HG02885 (cell line): ENCODE measurements at regions not wholly inside any gene's neighbourhood (a gene's known extent, or its start where the extent isn't known, plus 50 kb on each side); places are given as distances from the start of the nearest gene placed in this dataset.

Source experiments
- ATAC-seq: cut with Tn5 transposase; IDR thresholded peaks from one replicate; pipeline ENCODE4 v1.9.1; 2021; ENCODE audit warnings: mild to moderate bottlenecking; ENCODE audit not compliant: unreplicated experiment, poor library complexity

DNA sequence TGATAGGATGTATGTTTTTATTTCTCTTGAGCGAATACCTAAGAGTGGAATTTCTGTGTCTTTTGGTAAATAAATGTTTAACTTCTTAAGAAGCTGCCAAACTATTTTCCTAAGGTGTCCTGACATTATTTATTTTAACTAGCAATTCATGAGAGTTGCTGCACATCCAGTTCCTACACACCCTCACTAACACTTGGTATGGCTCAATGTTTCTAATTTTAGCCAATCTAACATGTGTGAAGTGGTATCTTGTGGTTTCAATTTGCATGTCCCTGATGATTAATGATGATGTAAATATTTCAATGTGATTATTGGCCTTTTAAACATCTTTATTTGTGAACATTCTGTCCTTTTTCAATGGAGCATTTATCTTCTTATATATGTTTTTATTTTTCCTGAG, 2095.5 kb upstream of the C9orf72 start:
- no peak for ATAC-seq

DNA sequence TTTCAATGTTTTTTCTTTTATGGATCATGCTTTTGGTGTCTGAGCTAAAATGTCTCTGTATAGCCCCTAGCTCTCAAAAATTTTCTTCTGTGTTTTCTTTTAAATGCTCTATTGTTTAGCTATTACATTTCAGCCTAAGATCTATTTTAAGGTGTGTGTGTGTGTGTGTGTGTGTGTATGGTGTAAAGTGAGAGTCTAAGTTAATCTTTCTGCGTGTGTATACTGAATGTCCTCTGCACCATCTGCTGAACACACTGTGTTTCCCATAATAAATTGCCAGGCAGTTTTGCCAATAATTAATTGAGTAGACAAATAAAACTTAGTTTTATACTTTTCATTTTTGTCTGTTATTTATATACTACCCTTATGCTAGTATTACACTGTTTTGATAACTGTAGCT, 2096.3 kb upstream of the C9orf72 start:
- no peak for ATAC-seq

DNA sequence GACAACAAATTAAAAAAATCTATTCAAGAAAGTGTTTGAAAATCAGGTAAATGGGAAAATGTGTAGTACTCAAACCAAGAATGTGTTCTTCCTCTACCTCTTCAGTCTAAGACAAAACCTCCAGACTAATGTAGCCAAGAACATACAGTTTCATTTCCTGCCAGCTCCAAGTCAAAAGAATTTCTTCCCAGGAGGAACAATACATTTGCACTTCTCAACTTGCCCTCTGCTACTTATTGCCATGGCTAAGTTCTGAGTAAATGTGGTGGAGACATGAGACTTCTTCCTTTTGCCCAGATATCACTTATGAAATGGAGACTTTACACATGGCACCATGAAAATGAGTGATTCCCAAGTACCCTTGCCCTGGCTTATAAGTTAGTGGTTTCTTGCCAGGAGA, 2112.2 kb upstream of the C9orf72 start:
- ATAC-seq = no peak

DNA sequence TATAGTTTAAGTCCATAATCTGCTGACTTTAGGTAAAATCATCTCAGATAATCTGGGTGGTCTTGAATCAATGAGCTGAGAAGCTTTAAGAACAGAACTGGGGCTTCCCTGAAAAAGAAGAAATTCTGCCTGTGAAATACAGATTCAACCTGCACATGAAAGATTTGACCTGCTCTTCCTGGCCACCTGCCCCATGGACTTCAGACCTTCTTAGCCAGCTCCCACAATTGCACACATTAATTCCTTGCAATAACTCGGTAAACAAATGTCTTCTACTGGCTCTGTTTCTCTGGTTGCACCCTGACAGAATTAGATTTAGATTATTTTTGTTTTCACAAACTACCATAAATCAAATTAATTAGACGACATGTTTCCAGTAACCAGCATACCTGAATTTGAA, 2117.9 kb upstream of the C9orf72 start:
- ATAC-seq = no peak

DNA sequence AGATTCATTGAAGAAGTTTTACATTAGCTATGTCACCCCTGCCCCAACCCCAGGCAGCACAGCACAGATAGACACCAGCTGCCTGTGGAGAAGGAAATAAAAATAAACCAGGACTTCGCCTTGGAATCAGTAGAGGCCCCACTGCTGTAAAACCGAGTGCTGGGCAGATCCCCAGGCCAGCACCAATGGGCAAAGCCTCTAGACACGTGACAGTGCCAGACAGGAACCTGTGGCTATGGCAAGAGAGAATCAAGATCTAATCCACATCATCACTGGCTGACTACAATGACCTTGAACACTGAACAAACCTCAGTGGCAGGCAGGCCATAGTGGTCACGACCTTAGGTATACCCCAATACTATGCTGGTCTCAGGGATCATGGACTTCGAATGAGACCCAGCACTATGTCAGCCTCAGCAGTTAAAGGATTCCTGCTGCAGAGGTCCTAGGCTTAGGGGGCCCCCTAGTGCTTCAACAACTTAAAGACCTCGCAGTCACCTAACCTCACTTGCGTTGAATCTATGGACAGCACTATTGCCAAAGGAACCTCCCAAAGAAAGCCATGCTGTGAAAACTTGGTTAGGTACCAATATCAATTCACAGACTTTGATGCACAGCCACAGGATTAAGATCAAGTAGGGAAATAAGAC, 2118.6 kb upstream of the C9orf72 start:
- ATAC-seq = peak; percentile 54

DNA sequence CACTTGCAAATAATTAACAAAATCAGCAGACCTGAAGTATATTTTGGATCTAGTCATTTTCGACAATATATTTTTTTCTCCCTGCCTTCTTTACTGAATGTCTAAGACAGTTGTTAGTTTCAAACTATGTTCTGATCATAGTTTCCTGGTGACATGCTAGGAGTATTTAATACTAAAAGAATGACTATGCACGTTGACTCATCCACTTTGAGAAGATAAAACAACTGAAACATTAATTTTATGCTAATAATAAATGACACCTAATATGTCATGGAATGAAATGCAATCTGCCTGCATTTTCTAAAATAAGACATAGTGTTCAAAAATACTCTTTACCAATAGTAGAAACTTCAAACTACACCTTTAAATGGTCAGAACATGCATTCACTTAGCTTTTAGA, 2123.7 kb upstream of the C9orf72 start:
- no peak for ATAC-seq

DNA sequence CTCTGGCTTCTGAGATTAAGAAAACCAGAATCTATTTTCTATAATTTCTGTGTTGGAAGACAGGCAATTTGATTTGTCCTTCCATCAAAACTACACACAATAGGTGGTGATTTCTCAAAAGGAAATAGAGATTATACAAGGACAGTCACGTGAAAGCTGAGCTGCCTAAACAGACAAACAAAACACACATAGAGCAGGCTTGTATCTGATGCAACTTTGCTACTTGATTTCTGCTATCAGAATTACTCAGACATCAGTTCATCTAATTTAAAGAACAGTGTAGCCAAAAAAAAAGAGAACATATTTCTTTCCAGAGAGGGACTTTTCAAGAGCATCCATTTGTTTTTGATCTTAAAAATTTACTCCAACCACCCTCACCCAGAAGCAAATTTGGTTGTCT, 2128.3 kb upstream of the C9orf72 start:
- no peak for ATAC-seq

DNA sequence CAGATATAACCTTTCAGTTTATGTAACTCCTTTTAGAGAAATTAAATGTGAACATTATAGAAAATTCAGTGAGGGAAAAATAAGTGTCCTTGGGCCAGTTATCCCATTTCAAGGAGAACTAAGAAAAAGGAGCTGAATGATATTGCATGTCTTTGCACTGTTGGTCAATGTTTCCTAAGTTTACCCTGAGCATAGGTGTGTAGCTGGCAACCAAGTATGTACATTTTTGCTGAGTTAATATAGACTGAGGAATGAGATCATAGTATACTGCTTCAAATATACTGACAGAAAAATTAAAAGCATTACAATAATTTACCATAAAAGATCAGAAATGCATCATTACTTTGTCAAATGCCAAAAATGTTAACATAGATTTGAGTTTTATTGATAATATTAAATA, 2128.7 kb upstream of the C9orf72 start:
- no peak for ATAC-seq

DNA sequence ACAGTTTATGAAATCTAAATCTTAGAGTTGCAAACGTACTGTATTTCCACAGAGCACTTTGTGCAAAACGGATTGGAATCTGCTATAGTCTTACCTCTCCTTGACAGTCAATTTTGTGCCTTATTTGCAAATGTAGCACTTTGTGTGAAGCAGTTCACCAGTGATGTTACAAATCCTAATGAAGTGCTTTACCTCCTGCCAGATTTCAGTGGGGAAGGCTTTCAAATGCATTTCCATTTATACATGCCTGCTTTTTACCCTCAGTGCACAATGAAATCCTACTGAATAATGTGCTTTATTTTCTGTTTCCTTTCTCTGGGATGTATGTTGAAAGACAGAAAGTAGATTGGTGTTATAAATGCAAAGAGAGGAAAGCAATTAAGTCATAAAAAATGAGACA, 2141.6 kb upstream of the C9orf72 start:
- no peak for ATAC-seq

DNA sequence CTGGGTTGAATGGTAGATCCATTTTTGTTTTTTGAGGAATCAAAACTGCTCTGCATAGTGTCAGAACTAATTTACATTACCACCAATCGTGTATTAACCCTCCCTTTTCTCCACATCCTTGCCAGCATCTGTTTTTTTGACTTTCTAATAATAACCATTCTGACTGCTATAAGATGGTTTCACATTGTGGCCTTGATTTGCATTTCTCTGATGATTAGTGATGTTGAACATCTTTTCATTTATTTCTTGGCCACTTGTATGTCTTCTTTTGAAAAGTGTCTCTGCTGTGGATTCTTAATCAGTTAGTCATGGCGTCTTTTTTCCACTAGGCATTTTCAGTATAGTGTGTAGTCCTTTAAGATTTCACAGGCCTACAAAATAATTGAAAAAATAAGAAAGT, 2144.3 kb upstream of the C9orf72 start:
- ATAC-seq = no peak

DNA sequence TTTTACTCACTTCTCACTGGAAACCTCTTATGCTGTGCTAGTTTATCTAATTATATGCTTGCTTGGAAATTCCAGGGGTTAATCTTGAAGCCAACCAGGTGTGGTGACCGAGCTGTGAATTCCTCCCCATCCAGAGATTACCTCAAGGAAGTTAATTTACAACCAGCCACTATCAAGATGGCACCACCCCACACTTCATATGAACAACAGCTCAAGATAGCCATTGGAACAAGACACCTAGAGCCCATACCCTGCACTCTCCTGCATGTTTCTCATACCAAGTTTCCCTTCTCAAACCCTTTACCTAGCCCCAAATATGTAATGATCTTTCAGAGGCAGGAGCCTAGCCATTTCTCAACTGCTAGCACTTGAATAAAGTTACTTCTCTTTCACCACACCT, 2156.9 kb upstream of the C9orf72 start:
- no peak for ATAC-seq

DNA sequence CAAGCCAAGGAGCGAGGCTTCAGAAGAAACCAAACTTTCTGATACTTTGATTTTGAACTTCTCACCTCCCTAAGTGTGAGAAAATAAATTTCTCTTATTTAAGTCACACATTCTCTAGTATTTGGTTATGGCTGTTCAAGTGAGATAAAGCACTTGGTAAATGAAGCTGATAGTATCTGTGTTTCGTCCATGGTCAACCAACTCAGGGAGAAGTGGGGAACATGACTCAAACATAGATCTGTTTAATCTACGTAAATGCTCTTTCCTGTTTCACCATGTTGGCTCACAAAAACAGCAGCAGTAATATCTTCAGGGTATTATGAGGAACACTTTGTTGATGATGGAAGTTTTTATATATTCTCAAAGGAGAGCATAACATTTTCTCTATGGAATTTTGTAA, 2167.2 kb upstream of the C9orf72 start:
- no peak for ATAC-seq

DNA sequence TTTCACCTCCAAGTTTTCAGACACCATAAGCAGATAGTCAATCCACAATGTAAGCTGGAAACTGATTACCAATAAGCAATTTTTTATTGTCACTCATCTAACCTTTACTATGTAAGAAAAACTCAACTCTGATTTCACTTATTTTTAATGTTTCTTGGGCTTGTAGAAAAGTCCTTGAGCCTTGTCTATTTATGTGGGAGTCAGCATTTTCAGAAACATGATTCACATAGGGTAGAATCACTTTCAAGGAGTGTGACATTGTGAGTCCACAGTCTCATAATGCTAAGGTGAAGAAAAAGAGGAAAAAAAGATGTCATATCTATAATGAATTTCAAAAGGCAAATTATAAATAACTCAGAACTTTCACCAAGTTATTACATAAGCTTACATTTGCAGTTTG, 2167.9 kb upstream of the C9orf72 start:
- no peak for ATAC-seq

DNA sequence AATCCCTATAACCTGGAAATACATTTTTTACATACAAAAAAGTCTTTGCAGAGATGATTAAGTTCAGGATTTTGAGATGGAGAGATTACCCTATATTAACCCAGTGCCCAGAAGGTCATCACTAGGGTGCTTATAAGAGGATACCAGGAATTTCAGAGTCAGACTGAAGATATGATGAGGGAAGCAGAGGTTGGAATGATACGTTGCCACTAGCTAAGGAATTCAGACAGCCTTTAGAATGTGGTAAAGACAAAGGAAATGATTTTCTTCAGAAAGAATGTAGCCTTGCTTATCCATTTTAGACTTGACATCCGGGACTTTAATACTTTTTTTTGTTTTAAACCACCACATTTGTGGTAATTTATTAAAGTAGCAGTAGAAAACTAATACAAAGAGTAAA, 2176.8 kb upstream of the C9orf72 start:
- no peak for ATAC-seq

DNA sequence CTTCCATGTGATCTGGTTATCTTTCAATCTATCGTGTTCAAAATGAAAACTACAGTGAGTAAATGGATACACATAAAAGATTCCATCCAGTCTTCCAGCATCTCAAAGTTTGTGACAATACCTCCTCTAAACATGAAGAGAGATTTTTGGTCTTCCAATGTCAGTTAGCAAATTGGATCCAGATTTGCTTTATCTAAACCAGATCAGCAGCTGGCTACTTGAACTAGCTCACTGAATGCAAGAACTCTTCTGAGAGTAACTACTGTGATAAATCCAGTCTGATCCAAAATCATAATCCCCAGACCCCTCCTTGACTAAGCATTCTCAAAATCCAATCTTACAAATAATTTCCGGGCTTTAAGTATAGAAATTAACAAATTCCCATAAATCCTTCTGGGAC, 2177.9 kb upstream of the C9orf72 start:
- ATAC-seq = no peak

DNA sequence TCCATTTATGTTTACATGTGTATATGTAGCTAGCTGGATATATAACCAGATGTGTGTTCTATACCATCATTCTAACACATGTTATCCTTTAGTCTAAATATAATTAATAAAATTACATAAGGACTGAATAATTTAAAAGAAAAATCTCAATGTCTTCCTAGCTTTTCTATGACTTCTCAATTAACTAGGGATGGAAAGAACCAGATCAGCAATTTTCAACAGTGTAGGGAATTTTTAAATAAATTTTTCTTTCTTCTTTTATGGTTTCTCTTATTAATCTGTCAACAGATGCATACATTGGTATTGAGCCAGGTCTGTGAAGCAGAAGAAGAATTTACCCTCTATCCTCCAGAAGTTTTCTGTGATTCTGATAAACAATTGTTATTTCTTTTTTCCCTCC, 2180.4 kb upstream of the C9orf72 start:
- no peak for ATAC-seq

DNA sequence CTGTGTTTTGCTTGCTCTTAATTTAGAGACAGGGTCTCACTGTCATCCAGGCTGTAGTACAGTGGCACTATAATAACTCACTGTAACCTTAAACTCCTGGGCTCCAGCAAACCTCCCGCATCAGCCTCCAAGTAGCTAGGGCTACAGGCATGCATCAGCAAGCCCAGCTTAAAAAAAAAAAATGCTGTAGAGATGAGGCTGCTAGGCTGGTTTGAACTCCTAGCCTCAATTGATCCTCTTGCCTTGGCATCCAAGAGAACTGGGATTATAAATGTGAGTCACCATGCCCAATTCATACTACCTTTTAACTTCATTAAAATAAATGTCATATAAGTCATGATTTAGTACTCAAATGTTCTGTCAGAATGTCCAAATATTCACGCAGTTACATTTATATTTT, 2195.7 kb upstream of the C9orf72 start:
- no peak for ATAC-seq

DNA sequence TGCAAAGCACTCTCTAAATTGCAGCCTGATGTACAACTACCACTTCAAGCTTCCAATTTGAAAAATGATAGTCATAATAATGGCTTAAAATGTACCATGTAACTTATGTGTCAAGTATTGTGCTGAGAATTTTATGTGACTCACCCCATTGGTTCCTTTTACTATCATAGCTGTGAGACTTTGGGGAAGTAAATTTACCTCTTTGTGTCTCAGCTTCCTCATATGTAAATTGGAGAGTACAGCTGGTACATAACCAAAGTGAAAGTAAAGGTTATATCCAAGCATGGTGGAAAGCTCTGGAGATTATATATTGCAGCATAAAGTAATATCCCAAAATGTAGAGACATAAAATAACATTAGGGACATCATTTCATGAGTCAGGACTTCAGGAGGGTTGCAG, 2200.4 kb upstream of the C9orf72 start:
- no peak for ATAC-seq

DNA sequence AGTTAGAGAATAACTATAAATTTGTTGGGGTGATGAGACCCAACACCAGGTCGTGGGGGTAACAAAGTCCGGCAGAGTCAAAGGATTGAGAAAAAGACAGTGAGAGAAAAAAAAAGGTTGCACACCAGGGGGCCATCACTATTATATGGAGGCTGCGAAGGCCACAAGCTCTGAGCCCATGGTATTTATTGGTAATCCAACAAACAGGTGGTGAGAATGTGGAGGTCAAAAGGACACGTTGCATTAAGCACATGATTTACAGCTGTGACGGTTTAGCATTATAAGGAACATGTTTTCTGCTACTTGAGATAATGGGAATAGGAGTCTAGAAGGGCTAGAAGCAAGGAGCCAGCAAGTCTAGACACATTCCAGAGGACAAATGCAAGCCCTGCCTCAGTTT, 2202.2 kb upstream of the C9orf72 start:
- ATAC-seq = no peak

DNA sequence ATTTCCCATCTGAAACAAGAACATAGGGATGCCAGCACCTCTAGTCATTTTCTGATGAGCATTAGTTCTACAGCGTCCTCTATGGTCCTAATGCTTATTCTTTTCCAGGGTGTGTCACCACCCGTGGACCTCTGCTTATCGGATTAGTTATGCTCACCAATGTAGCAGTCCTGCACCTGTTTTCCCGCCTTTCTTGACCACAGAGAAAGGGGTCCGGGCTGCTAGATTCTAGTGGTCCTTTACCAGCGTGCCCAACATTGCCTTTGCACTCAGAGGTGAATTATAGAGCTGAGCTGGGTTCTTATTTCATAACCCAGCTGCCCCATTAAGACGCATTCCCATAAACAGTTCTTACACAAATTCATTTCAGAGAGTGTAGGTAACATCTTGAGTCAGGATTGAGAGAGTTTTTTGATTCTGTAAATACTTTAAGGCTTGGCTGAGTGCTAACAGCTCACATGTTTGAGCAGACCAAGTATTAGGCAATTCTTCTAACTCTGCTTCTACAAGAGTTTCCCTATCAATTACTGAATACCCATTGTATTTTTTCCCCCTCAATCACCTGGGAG, 2205.1 kb upstream of the C9orf72 start:
- ATAC-seq = no peak

DNA sequence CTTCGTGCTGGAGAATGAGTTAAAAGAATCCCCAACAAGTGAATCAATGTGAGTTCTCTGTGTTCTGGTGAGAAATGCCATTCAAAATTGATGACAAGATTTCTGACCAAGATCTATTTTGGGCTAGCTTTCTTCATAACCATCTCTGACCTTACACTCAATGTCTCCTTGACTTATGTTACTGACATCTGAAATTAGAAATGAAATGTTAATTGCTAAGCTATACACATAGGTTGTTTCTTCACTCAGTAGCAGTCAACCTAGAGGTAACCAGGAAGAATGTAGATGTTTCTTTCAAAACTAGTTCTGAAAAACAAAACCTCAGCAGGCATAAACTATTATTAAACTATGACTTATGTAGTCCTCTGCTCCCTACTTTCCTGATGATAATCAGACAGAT, 2220.7 kb upstream of the C9orf72 start:
- ATAC-seq = no peak

DNA sequence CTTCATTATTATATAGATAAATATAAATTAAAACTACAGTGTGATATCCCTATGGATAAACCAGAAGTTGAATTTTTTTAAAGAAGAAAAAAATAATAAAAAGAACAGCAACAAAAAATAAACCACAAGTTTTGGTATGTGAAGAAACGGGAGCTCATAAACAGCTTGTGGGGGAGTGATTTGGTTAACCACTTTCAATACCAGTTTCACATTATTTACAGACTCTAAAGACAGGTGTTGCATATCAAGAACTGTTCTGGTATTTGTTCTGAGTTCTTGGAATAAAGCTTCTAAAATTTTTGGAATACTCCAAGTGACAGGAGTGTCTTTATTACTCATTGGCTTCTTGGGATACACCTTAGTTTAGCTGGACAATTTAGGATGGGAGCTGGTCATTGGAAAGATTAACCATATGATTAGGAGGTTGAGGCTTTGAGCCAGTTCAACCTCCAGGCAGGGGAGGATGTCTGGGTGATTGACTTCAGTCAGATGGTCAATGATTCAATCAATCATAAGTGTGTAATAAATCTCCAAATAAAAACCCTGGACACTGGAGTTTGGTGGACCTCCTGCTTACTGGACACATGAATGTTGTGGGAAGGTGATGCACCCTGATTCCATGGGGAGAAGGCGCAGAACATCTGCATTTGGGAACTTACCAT, 2223.1 kb upstream of the C9orf72 start:
- ATAC-seq = peak; percentile 84
